SH-SY5Y (cell line): ENCODE measurements at regions not wholly inside any gene's neighbourhood (a gene's known extent, or its start where the extent isn't known, plus 50 kb on each side); places are given as distances from the start of the nearest gene placed in this dataset.

Experiments used
- GATA2 ChIP-seq: IDR thresholded peaks from 2 replicates; pipeline ENCODE4 v1.6.1; 2011; ENCODE audit warnings: mild to moderate bottlenecking, low read depth, low read length
- GATA3 ChIP-seq: IDR thresholded peaks from 2 replicates; pipeline ENCODE4 v1.6.1; 2011; ENCODE audit warnings: low read depth, mild to moderate bottlenecking, low read length, moderate library complexity

GRCh38 chr1:234912548-234913277 is 215.9 kb downstream of the TOMM20 start:
- TF ChIP-seq GATA3: no peak
- TF ChIP-seq GATA2: no peak
